GM20431 (cell line): ENCODE measurements at regions not wholly inside any gene's neighbourhood (a gene's known extent, or its start where the extent isn't known, plus 50 kb on each side); places are given as distances from the start of the nearest gene placed in this dataset.
"Not testable (repeated sequence)": the region's sequence is repeated elsewhere in the genome, so short reads cannot be mapped to it uniquely, and the experiment has no call there.

Source experiments
- in situ Hi-C: fragments of 300-500 bp; cut with MseI, MboI; formaldehyde crosslinking; loops from one replicate; pipeline ENCODE4 v1.15.0; 2020; ENCODE audit warnings: low sequenced_read_pairs; ENCODE audit not compliant: unreplicated experiment

DNA sequence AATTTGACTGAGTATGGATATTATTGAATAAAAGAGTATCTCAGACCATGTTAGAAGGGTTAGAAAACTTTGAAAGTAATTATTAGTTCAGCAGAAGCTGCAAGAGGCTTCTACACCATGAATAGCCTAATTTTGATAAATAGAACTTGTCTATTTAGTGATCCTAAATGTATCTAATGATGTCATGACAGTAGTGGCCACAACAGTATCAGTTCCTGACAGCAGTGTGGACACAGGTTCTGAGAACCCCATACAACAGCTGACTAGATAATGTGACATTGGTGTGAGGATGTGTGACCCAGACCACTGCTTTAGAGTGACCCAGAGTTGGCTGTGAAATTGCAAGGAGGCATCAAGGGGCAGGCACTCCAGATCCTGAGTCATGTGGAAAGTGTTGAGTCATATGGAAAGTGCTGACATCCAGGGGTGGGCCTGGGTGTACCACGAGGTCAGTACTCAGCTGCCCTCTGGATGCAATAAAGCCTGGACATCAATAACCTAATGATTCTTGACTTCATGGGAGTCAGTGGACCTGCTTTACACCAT, 754.7 kb downstream of the DHX35 start:
- in situ Hi-C loops: no loop called here

DNA sequence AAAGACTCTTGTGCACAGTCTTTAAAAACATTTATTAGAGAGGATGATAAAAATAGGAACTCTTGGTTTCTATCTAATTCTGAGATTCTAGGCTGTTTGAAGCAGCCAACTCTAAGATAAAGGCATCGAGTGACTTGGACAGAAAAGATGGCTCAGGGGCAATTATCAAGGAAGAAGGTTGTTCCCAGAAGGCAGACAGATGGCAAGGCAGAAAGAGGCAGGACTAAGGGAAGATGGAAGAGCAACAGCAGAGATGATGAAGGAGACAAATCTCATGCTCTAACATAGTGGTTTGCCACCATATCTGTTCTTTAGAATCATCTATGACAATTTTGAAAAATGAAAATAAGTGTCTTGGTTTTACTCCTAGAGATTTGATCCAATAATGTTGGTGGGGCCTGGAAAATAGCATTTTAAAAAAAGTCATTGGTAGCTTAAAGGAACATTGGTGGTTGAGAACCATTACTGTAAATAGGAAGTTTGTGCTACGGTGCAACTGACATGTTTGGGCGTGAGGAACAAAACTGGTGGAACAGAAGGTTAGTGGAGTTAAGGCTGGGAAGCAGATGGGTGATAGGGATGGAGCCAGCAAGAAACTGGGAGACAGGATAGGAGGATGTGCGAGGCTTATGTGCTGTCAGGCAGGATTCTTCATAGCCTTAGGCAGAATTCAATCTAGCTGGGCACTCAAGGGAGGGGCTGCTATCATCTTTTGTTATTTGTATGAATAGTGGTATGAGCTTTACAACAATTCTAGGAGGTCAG, 751.1 kb downstream of the DHX35 start:
- in situ Hi-C loops: no loop called here

DNA sequence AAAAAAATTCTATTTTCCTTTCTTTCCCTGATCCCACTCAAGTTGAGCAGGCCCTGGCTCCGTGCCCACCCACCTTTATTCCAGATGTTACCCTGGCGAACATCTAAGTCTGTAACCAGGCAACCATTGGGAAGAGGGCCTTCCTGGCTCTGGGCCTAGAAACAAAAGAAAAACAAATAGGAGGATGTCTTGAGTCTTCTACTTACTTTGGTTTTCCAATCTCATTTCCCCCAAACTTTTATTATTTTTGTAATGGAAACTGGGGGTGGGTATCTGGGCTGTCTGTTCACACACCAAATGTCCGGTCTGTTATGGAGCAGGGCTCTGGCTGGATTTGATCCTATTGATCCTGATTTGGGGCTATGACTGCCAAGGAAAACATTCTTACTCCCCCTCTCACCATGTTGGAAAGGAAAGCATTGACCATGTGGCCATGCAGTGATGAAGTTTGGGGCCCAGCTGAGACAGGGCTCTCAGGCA, 744.1 kb downstream of the DHX35 start:
- in situ Hi-C loops: no loop called here

DNA sequence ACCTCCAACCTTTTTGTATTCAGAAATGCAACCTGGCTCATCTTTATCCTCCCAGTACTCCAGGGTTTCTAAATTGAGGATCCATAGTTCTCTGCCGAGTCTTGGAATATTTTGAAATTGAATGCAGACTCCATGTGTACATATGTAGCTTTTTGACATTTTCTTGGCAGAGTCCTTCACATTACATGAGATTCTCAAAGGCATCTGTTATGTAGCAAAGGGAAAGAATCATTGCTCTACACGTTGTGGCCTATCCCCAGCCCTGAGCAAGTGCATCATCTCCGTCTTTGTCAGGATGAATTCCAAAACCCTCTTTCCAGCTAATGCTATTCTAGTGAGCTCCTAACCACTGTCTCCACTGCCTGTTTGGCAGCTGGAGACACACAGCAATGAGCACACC, 742.9 kb downstream of the DHX35 start:
- in situ Hi-C loops: no loop called here

DNA sequence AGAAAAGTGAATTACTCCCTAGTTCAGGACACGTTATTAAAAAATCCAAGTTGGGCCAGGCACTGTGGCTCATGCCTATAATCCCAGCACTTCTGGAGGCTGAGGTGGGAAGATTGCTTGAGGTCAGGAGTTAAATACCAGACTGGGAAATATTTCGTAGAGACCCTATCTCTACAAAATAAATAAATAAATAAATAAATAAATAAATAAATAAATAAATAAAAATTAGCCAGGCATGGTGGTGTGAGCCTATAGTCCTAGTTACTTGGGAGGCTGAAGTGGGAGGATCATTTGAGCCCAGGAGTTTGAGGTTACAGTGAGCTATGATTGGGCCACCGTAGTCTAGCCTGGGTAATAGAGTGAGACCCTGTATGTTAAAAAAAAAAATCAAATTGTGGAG, 741.2 kb downstream of the DHX35 start:
- in situ Hi-C loops: not testable (repeated sequence)

DNA sequence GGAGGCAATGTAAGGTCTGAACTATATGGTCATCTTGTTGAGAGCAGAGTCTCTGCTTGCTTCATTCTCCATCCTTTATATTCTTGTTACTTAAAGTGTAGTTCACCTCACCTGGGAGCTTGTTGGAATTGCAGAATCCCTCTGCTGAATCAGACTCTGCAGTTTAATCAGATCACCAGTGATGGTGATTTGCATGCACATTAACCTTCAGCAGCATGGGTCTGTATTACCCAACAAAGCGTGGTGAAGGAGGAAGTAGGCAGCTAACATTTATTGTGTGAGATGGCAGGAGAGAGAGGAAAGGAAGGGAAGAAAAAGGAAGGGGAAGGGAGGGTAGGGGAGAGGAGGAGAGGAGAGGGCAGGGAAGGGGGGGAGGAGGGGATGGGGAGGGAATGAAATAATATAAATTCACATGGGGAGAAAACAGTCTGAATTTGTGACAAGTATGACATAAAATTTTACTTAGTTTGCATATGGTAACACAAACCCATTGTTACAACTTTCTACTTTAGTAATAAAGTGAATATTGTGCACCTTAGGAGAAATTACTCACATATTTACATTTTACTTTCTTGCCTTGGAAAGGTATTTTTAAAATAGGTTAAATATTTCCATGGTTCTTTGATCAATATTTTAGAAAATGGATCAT, 740.7 kb downstream of the DHX35 start:
- in situ Hi-C loops: no loop called here

DNA sequence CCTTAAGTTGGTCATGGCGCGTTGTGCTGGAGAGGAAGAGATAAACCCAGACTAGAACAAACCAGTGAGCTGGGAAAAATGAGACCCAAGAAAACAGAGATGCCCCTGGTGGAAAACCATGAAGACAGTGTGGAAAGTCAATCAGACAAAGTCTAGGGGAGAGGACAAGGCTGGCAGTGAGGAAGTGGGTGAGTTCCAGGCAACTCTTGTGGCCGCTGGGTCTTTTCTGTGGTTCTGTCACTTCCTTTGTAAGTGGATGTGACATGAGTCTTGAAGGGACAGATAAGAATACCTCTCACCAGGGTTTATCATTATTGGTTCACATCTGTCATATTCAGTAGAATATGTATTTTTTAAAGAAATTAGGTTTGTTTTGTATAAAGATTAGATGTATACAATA, 738.4 kb downstream of the DHX35 start:
- in situ Hi-C loops: no loop called here

DNA sequence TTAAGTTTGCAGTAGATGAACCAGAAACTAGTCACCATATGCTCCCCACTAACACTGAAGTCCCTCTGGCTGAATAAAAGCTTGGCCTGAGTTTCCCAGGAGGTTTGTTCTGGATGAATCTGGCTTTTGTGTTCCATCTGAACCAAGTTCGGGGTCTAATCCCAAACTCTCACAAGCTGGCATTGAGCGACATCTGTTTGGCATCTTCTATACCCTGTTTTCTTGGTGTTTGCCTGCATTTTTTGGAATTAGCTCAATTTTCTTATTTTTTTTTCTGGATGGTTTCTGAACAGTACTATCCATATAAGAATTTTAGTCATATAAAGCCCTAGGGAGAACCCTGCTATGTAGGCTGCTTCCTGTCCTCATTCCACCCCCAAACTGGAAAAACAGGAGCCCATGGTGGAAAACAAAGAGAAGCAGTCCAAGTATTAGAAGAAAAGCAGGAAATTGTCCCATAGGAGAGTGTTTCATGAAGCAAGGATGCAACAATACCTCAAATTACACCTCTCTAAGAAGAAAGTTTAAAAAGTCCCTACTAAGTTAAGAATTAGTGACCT, 737.1 kb downstream of the DHX35 start:
- in situ Hi-C loops: no loop called here

DNA sequence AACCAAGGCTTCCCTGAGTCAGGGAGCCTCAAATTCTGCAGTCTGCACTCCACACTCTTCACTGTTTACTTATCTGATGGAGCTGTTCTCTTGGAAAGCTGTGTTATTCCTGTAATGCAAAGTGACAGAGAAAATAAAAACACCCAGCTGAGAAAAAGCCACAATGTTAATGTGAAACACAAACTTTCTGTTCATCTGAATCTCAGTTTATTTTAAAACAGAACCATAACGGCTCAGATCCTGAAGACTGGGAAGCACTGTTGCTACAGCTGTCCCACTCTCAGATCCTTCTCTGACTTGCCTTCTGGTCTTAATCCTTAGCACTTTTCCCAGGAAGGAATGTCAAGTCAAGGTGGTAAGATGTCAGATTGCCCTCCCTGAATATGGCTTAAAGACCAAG, 736.6 kb downstream of the DHX35 start:
- in situ Hi-C loops: no loop called here

DNA sequence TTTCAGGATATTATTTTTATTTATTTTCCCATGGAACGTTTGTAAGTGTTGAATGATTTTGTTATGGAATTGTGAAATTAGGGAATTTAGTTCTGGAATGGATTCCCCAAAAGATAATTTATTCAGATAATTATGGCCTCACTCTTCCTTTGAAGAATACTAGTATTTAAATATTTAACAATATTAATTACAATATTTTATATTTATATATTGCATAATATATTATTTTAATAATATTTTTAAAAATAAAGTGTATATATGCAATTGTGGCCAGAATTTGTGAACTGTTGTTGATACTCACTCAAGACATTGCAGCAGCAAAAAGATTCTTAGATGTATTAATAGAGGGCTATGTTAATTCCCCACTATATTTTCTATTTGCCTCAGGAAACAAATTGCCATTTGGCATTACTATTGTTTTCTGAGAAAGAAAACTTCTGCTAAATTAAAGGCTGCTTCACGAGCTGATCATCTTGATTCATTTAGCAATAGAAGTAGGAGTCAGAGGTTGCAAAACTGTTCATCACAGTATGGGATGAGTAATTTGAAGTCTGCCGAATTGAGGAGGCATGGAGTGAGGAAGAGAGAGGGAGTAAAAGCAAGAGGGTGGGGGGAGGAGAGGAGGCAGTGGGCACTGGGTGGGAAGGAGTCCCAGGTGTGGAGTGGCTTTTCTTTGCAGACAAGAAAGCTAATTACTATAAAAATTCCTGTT, 729.2 kb downstream of the DHX35 start:
- in situ Hi-C loops: no loop called here

DNA sequence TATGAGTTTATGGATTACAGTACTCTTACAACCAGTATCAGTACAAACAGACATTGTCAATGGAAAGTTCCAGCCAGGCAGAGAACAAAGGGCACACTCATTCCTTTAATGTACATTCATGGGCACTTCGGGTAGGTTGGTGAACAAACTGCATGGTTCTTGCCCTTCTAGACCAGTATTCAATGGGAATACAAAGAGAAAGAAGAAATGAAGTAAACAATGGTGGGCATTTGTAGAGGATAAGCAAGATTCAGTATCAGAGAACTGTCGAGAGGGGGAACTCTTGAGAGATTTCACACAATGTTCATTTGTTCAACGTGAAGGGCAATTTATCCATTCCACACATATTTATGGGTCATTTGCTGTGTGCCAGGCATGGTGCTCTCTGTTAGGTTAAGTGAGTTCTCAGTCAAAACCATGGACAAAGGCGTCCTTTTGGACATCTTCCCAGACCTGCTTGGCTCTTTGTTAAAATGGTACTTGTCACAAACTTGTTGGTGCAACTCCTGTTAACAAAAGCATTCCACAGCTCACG, 714.8 kb downstream of the DHX35 start:
- in situ Hi-C loops: no loop called here

DNA sequence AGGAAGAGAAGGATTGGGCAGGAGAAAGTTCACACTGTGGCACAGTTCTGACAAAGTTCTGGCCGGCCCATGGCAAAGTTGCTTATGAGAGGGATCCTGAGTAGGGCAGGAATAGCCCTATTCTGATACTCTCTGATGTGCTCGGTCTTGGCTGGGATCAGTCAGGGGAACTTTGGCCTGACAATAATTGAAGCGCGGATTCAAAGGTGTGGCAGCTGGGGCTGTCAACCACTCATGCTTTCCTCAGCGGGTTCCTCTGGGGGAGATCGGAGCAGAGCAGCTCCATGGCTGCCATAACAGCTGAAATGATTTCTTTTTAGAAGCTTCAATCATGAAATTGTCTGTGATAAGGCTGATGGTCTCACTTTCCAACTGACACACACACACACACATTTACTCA, 714.1 kb downstream of the DHX35 start:
- in situ Hi-C loops: no loop called here

DNA sequence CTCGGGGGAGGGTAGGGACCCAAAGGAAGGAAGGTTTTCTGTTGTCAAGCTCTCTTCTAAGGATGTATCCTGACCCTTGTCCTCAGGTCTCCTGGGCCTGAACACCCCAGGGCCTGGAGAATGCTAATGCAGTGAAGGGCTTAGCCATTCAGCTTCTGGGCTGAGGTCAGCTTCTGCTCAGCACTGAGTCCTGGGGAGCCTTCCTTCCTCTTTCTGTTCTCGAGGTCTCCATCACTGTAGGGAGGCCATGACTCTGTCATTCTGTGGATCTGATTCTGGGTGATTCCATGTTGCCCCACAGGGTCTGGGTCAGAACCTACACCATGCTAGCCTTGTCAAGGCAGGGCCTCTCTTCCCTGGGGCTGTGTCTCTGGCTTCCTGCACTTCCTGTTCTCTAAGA, 712.7 kb downstream of the DHX35 start:
- in situ Hi-C loops: no loop called here

DNA sequence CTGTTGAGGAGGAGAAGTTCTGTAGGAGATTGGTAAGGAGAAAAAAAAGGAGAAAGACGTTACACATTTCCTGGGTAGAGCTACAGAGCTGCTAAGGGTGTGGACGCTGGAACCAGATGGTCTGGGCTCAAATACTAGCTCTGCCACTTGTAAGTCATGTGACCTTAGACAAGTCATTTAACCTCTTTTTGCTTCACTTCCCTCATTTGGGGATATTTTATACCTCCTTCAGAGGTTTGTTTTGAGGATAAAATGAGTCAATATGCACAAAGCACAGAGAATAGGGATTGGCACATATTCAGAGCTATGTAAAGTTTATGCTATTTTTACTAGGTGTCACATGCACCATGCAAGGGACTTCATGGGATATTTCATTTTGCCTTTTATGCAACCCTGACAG, 708.8 kb downstream of the DHX35 start:
- in situ Hi-C loops: no loop called here

DNA sequence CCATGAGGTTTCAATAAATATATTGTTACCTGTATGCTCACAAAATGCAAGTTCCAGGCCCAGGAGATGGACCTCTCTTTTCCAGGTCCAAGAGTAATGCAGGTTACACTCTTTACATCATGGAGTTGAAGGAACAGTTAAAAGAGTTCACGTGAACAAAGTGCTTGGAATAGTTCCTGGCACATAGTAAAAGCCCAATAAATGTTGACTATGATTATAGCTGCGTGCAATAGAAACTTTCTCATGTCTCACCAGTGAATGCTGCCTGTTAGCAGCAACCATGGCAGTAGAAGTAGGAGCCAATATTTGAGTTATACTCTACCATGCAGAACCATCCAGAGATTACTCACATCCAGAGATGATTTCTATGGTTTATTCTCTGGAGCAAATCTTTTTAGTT, 707.5 kb downstream of the DHX35 start:
- in situ Hi-C loops: no loop called here

DNA sequence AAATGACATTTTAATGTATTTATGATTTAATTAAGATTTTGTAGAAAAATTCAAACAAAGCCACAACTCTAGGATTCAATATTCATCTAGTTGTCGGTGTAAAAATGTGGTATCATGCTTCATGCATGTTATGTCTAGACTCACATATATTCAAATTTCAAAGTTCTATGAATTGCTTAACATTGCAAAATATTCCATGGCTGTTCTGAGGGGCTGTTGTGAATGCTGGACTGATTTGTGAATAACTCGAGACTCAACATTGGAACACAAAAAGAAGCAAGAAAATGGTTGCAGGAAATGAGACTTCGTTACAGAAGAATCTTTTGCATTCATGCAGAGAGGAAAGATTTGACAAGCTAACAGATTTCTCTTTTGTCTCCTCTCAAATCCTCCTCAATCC, 705.9 kb downstream of the DHX35 start:
- in situ Hi-C loops: no loop called here

DNA sequence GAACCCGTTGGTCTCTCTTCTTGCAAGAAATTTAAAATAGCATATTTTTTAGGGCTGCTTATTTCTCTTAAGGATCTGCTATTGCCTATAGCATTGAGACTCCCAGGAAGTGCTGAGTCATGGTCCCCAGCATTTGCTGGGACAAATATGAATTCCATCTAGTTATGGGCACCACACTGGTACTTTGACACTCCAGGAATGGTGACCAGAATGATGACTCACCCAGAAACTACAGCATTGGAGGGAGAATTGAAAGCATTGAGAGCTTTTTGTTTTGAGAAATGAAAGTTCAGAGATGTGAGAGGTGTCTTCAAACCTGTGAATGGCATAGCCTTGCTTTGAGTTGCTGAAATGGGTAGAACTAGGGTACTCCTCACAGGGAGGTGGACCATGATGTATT, 699.7 kb downstream of the DHX35 start:
- in situ Hi-C loops: no loop called here

DNA sequence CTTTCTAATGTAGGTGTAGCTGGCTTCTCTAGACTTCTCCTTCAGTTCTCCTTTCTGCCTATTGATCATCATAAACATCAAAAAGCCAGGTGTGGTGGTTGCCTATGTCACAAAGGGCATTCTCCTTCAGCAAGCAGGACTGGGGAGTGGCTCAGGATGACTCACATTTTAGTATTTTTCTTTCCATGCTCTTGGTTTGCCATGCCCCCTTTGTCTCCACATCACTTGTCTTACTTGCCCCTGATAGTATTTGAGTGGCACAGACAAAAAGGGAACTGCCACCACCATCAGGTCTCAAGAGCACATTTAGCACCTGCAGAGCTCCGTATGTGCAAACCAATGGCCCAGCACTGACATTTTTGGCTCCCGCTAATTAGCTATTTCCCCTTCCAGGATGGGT, 698.8 kb downstream of the DHX35 start:
- in situ Hi-C loops: no loop called here

DNA sequence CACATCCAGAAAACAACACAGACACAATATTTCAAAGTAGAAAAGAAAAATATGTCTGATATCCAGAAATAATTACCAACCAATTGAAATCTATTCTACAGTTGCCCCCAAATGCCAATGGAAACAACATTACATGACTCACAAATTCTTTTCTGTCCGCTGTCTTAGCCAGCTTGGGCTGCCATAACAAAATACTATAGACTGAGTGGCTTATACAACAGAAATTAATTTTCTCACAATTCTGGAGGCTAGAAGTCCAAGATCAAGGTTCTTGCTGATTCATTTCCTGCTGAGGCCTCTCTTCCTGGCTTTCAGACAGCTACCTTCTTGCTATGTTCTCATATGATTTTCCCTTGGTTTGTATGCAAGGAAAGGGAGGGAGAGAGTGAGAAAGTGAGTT, 698.1 kb downstream of the DHX35 start:
- in situ Hi-C loops: no loop called here

DNA sequence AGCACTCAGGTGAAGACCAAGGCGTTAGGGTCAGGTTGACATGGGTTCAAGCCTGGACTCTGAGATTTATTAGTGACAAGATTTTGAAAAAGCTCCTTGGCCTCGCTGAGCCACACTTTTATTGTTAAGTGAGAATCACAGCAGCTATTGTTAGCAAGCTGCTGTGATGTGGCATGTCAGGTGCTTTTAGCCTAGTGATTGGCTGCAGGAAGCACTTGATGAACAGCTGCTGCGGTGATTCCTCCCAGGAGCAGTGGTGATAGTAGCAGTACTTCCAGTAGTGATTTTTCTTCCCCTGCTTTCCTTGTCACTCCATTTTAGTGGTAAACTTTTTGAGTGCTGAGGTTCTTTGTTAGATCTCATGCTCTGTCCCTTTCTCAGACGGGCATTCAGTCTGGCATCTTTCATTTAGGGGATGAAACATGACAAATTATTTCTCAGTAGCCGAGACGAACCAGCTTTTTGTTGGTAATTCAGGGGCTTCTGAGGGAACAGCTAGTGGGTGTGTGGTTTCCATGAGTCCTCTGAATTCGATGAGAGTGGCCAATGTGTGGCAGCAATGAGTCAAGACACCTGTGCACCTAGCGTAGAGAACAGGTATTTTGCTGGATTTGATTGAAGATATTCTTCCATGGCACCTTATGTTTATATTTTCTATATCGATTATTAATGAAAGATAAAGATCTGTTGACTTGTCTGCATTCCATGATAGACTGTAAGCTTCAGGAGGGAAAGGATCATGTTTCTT, 696.7 kb downstream of the DHX35 start:
- in situ Hi-C loops: no loop called here
